ENCODE measurements at regions not wholly inside any gene's neighbourhood (a gene's known extent, or its start where the extent isn't known, plus 50 kb on each side); places are given as distances from the start of the nearest gene placed in this dataset.
"Not testable (repeated sequence)": the region's sequence is repeated elsewhere in the genome, so short reads cannot be mapped to it uniquely, and the experiment has no call there.

DNA sequence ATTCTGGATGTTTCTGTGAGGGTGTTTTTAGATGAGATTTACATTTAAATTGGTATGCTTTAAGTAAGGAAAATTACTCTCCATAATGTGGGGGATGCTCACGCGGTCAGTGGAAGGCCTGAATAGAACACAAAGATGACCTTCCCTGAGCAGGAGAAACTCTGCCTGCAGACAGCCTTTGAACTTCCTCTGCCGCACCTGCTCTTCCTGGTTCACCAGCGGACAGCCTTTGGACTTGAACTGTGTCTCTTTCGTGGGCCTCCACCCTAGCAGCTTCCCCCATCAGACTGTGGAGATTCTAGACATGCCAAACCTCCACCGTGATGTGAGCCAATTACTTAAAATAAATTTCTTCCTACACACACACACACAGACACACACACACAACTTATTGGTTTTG is 210.7 kb downstream of the EFCAB11 start:
- no peak for DNase-seq (ENCODE audit: low spot score)
- intact Hi-C loops (cut with DNase I): loop anchor here in 1 of 2 donors (10.0 kb wide), 1 partner anchor 1519 kb away; no protein-coding TSS in a partner anchor

GRCh38 chr14:89740241-89740640 is 214.3 kb downstream of the EFCAB11 start:
- intact Hi-C loops (cut with DNase I): loop anchor here in 1 of 2 donors (10.0 kb wide), 1 partner anchor 1515 kb away; no protein-coding TSS in a partner anchor
- no peak for DNase-seq (ENCODE audit: low spot score)

- intact Hi-C loops (cut with DNase I): no loop called here
- DNase-seq (ENCODE audit: low spot score): no peak
Observed at GRCh38 chr14:89736881-89737280, 217.6 kb downstream of the EFCAB11 start.

GRCh38 chr14:89731396-89731933 is 223.1 kb downstream of the EFCAB11 start:
- no peak for DNase-seq (ENCODE audit: low spot score)
- intact Hi-C loops (cut with DNase I): no loop called here

- intact Hi-C loops (cut with DNase I): no loop called here
- no peak for DNase-seq (ENCODE audit: low spot score)
Observed at GRCh38 chr14:89730687-89731086, 223.8 kb downstream of the EFCAB11 start.

- DNase-seq (ENCODE audit: low spot score): no peak
- intact Hi-C loops (cut with DNase I): no loop called here
Observed at GRCh38 chr14:89728964-89729363, 225.6 kb downstream of the EFCAB11 start.

GRCh38 chr14:89726226-89726625 is 228.3 kb downstream of the EFCAB11 start:
- DNase-seq (ENCODE audit: low spot score); intact Hi-C loops (cut with DNase I): not testable (repeated sequence)

- intact Hi-C loops (cut with DNase I): no loop called here
Observed at GRCh38 chr14:89724628-89724960, 229.9 kb downstream of the EFCAB11 start.

GRCh38 chr14:89723930-89724627 is 230.5 kb downstream of the EFCAB11 start:
- intact Hi-C loops (cut with DNase I): no loop called here
- DNase-seq (ENCODE audit: low spot score): no peak

More at GRCh38 chr14:89724628-89724960, 229.9 kb downstream of the EFCAB11 start:
- no peak for DNase-seq (ENCODE audit: low spot score)

DNA sequence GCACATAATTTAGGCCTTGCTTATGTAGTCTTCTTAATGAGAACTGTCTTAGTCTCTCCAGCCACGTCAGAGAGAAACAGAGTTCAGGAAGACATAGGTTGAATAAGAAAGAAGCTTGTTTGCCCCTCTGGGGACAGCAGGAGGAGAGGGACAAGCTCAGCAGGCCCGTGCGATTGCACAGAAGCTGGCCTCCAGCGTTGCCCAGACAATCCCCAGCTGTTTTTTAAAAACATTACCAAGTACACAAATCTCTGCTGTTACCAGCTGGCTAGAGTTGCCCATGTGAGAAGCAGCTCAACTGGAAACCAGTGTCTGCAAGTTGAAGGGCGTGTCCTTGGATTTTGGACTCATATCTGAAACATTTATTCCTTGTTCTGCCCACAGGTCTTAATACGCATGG is 232.6 kb downstream of the EFCAB11 start:
- intact Hi-C loops (cut with DNase I): no loop called here
- DNase-seq (ENCODE audit: low spot score): no peak

DNA sequence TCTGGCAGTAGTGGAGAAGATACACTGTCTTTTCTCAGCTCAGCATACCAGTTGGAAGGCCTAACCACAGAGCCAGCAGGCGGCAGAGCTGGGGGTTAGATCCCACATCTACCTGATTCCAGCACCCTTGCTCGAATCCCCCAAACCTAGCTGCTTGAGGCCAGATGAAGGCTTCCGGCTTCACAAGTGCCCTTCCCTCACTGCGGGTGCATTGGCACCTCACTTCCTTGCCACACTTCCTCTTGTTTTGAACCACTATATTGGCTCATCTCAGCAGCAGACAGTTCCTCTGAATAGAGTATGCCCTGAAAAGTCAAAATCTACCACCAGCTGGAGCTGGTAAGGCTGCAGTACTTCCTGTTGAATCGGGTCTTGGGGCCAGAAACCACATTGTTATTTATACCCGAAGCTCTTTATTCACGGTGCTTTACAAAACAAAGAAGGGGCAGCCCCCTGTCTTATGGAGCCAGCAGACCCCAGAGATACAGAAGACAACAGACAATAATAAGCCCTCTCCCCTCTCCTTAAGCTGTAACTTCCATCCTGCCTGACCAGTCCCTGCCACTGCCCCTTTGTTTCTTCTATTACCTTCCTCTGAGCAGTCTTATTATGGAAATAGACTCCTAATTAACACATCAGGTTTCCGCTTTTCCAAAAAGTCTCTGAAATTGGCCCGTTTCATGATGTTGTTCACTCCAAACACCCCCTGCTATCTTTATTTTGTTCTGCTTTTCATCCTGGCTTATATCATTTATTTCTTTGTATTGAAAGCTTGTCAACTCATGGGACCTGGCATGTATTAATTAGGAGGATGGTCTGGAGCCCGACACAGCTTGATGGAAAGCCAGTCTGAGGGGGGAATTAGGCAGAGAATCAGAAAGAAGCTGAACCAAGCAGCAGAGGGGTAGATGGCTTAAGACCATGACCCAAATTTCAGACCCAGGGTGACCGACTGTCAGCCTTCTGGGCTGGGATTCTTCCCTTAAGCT is 233.5 kb downstream of the EFCAB11 start:
- intact Hi-C loops (cut with DNase I): no loop called here
- peak; percentile 79 for DNase-seq (ENCODE audit: low spot score)

- intact Hi-C loops (cut with DNase I): no loop called here
- DNase-seq (ENCODE audit: low spot score): no peak
Observed at GRCh38 chr14:89720076-89720687, 234.3 kb downstream of the EFCAB11 start.

DNA sequence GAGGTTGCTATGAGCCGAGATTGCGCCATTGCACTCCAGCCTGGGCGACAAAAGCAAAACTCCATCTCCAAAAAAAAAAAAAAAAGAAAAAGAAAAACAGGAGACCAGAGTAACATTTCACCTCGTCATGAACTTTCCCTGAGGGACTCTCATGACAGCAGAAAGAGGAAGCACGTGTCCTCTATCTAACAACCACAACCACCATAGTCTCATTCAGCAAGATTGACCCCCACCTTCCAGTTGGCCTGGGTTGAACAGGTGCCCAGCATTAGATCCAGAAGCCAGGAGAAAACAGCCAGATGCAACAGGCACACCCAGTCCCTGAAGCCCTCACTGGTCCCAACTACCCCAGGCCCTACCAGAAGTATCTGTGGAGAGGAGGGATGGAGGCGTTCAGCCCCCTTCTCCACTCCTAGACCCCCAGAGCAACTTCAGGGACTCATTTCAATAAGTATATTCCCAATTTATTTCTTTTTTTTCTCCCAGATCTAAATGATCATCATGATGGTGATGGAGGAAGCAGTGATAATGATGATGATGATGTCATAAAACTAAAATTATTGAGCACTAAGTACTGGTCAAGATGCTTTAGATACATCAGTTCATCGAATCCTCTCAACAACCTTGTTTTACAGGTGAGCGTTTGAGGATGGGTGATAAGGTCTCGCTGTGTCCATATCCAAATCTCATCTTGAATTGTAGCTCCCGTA is 235.0 kb downstream of the EFCAB11 start:
- intact Hi-C loops (cut with DNase I): no loop called here
- DNase-seq (ENCODE audit: low spot score): no peak

DNA sequence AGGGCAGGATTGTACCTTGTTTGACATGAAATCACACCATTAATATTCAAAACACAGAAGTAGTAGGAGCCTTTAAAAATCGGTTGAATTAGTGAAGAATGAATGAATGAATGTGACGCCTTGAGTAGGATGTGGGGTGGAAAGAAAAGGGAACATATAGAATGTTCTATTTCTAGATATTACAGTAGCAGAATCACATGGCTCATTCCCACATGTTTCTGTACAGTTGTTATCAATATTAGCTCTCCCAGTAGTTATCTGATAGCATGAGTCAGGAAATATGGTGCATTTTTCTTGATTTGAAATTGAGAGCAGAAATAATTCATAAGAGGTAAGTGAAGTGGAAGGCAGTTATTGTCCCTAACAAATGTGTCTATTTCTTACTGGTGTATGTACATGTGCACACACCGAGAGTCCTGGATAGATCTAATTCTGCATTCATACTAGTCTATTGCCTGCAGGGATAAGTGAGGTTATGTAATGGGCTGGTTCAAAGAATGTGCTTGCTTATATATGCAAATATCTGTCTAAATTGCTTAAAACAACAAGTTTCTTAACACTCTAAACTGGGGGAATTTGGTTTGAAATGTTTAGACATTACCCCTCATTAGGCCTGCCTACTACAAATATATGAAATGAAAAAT is 245.4 kb downstream of the EFCAB11 start:
- DNase-seq (ENCODE audit: low spot score): no peak
- intact Hi-C loops (cut with DNase I): no loop called here

- intact Hi-C loops (cut with DNase I): no loop called here
- no peak for DNase-seq (ENCODE audit: low spot score)
Observed at GRCh38 chr14:89707086-89707485, 247.4 kb downstream of the EFCAB11 start.

GRCh38 chr14:89702876-89703200 is 251.7 kb downstream of the EFCAB11 start:
- intact Hi-C loops (cut with DNase I): no loop called here

DNA sequence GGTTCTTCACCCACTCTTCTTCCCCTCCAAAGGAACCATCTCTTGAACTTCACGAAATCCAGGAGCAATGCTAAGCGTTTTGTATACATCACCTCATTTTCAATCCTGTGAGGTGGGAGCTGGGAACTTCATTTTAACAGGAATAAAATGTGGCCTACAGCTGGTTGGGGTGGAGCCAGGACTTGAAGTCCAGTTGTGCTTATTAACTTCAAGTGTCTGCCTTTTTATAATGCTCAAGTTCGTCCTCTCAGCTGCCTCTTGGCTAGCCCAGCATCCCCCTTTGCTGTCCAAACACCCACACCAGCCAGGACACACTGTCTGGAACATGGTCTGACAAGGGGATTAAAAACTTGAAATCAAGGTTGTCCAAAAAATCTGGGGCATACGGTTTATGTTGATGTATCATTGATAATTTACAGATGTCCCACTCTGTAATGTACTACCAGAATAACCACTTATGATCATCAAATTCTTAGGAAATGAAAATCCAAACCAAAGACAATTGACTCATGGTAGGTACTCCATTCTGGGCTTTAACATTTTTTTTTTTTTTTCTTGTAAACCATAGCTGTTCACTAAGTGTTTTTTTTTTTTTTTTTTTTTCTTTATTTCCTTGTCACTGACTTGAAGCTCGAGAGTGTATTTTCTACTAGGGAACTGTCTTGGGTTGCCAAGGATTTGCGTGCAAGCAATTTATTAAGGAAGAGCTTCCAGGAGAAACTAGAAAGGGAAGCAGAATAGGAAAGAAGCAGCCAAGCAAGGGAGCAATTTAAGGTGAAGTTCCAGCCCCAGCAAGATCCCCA is 252.3 kb downstream of the EFCAB11 start:
- peak; percentile 84 for DNase-seq (ENCODE audit: low spot score)
- intact Hi-C loops (cut with DNase I): no loop called here

More at GRCh38 chr14:89702876-89703200, 251.7 kb downstream of the EFCAB11 start:
- no peak for DNase-seq (ENCODE audit: low spot score)

Data from posterior vena cava (tissue), 2 donors.